ENCODE measurements at regions not wholly inside any gene's neighbourhood (a gene's known extent, or its start where the extent isn't known, plus 50 kb on each side); places are given as distances from the start of the nearest gene placed in this dataset.

DNA sequence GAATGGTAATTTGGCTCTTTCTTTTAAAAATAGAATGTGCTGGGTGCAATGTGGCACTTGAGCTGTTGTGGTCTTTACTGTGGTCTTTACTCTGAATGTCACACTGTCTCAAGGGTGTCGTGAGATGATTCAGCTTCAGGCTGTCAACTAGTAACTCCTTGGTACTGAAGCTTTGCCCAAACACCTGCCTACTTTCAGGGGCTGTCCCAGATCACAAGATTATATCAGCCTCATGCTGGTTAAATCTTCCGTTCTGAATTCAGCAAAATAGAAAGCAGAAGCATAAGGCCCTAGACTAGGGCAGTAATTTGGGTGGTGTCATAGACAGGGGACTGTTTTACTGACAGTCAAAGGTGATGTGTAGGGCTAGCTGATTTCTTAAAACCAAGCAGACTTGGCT is 110.9 kb downstream of the BAMBI start:
- Histone ChIP-seq H3K4me3 (ENCODE audit: low read depth, low read length) (no peak overlapping the region), H3K27me3 (no peaks in the 10 kb centered on the region), H3K9me3 (no peaks in the 10 kb centered on the region; the same call in 1 of the 2 replicates), H3K36me3 (no peaks in the 10 kb centered on the region), H3K4me1 (peaks cover 10% of the 10 kb centered on the region)
- TF ChIP-seq, protein P1, sequence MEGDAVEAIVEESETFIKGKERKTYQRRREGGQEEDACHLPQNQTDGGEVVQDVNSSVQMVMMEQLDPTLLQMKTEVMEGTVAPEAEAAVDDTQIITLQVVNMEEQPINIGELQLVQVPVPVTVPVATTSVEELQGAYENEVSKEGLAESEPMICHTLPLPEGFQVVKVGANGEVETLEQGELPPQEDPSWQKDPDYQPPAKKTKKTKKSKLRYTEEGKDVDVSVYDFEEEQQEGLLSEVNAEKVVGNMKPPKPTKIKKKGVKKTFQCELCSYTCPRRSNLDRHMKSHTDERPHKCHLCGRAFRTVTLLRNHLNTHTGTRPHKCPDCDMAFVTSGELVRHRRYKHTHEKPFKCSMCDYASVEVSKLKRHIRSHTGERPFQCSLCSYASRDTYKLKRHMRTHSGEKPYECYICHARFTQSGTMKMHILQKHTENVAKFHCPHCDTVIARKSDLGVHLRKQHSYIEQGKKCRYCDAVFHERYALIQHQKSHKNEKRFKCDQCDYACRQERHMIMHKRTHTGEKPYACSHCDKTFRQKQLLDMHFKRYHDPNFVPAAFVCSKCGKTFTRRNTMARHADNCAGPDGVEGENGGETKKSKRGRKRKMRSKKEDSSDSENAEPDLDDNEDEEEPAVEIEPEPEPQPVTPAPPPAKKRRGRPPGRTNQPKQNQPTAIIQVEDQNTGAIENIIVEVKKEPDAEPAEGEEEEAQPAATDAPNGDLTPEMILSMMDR (IDR thresholded peaks at IDR 0.05; ENCODE audit: low read depth, low read length): no peak
- no peak for DNase-seq

DNA sequence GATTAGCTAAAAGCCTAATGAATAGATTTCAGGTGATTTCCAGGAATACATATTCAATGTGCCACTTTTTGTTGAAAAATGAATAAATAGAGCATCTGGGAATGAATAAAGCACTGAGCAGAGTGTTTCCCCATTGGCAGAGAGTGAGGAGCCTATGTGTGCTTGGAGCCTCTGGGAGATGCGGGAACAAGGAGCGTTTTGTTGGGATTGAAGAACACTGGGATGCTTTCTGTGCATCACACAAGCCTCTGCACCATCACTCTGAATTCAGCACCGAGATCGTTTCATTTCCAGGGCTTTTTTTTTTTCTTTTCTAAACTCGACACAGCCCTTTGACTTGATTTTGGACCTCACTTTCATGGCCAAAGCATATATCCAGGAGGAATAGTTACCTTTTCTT is 111.4 kb downstream of the BAMBI start:
- Histone ChIP-seq H3K36me3 (no peaks in the 10 kb centered on the region), H3K9me3 (no peaks in the 10 kb centered on the region; the same call in 1 of the 2 replicates), H3K27me3 (no peaks in the 10 kb centered on the region), H3K4me1 (peaks cover 10% of the 10 kb centered on the region), H3K4me3 (ENCODE audit: low read depth, low read length) (no peak overlapping the region)
- DNase-seq: no peak
- TF ChIP-seq, protein P1 (IDR thresholded peaks at IDR 0.05; ENCODE audit: low read depth, low read length): no peak

DNA sequence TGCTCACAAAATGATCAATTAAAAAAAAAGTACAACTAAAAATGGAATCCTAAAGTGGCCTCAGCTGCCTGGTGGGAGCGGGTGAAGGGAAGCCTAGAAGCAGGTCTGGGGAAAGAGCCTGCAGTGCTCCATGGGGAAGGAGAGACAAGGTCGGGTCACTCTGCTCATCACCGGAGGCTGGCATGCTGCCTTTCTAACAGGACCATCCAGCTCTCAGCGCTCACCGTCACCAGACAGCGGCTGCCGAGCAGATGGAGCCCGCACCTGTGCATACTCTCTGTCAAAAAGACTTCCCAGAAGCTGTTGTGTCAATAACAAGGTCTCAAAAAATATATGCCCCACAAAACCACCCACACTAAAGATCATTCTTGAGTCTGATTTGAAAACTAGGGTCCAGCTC is 112.8 kb downstream of the BAMBI start:
- Histone ChIP-seq H3K9me3 (no peaks in the 10 kb centered on the region; the same call in 1 of the 2 replicates), H3K36me3 (no peaks in the 10 kb centered on the region), H3K4me3 (ENCODE audit: low read depth, low read length) (no peak overlapping the region), H3K4me1 (peaks cover 10% of the 10 kb centered on the region), H3K27me3 (no peaks in the 10 kb centered on the region)
- DNase-seq: no peak
- TF ChIP-seq, protein P1 (IDR thresholded peaks at IDR 0.05; ENCODE audit: low read depth, low read length): no peak

DNA sequence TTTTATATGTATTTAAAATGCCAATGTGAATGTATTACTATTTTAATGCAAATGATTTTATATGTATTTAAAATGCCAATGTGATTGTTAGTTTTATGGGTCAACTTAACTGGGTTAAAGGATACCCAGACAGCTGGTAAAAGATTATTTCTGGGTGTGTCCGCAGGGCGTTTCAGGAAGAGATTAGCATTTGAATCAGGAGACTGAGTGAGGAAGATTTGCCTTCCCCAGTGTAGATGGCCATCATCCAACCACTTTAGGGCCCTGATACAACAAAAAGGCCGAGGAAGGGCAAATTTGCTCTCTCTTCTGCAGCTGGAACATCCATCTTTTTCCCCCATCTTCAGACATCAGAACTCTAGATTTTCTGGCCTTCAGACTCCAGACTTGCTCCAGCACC is 116.2 kb downstream of the BAMBI start:
- no peaks in the 10 kb centered on the region for H3K36me3 ChIP-seq
- no peak for DNase-seq
- no peaks in the 10 kb centered on the region; the same call in 1 of the 2 replicates for H3K9me3 ChIP-seq
- TF ChIP-seq, protein P1 (IDR thresholded peaks at IDR 0.05; ENCODE audit: low read depth, low read length): no peak
- H3K27me3 ChIP-seq: no peaks in the 10 kb centered on the region
- H3K4me3 ChIP-seq (ENCODE audit: low read depth, low read length): no peak overlapping the region
- H3K4me1 ChIP-seq: peaks cover 6% of the 10 kb centered on the region

DNA sequence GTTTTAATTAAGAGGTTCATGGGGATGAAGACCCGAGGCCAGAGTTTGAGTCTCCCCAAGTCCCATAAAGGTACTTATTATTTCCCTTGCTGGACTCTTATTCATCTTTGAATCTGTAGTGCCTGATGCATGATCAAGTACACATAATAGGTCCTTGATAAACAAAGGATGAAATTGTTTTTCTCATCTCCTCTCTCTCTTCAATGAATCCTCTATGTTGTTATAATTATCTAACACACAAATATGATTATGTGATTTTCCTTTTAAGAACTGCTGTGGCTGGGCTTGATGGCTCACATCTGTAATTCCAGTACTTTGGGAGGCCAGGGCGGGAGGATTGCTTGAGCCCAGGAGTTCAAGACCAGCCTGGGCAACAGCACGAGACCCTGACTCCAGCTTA is 117.7 kb downstream of the BAMBI start:
- Histone ChIP-seq H3K4me1 (peaks cover 3% of the 10 kb centered on the region; the same call in 1 of the 2 replicates), H3K36me3 (no peaks in the 10 kb centered on the region), H3K9me3 (no peaks in the 10 kb centered on the region; the same call in 1 of the 2 replicates), H3K27me3 (no peaks in the 10 kb centered on the region), H3K4me3 (ENCODE audit: low read depth, low read length) (no peak overlapping the region)
- no peak for DNase-seq
- TF ChIP-seq, protein P1 (IDR thresholded peaks at IDR 0.05; ENCODE audit: low read depth, low read length): no peak

DNA sequence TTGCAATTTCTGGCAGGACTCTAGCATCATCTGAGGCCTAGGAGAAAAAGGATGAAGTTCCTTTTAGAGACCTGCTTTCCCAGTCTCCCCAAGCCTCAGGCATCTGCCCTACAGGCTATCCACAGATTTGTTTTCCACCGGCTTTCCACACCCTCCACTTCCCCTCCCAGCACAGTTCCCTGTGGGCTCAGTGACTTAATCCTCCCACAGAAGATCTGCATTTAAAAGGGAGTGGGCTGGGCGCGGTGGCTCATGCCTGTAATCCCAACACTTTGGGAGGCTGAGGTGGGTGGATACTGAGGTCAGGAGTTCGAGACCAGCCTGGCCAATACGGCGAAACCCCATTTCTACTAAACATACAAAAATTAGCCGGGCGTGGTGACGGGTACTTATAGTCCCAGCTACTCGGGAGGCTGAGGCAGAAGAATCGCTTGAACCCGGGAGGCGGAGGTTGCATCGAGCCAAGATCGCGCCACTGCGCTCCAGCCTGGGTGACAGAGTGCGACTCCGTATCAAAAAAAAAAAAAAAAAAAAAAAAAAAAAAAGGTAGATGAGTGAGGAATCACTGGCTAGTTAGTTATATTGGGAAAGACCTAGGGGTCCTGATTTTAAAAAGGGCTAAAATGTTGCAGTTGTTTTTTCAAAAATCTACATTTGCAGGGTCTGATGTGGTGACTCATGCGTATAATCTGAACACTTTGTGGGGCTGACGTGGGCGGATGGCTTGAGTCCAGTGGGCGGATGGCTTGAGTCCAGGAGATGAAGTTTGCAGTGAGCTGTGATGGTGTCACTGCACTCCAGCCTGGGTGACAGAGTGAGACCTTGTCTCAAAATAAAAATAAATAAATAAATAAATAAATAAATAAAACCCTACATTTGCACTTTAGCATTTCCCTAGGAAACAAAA is 119.5 kb downstream of the BAMBI start:
- TF ChIP-seq, protein P1 (IDR thresholded peaks at IDR 0.05; ENCODE audit: low read depth, low read length): no peak
- Histone ChIP-seq H3K27me3 (no peaks in the 10 kb centered on the region), H3K4me3 (ENCODE audit: low read depth, low read length) (no peak overlapping the region), H3K9me3 (no peaks in the 10 kb centered on the region), H3K36me3 (no peaks in the 10 kb centered on the region), H3K4me1 (peaks cover 6% of the 10 kb centered on the region)
- peak; percentile 36 for DNase-seq

Data from BE2C (cell line).